ENCODE measurements at regions not wholly inside any gene's neighbourhood (a gene's known extent, or its start where the extent isn't known, plus 50 kb on each side); places are given as distances from the start of the nearest gene placed in this dataset.

GRCh38 chr4:141430686-141431085 is 205.7 kb upstream of the IL15 start:
- TF ChIP-seq CTCF (IDR thresholded peaks at IDR 0.05) = no peak
- no peak for TF ChIP-seq EP300 (IDR thresholded peaks at IDR 0.05)
- TF ChIP-seq POLR2A (IDR thresholded peaks at IDR 0.05; ENCODE audit: low read depth) = no peak
